OCI-LY7 (cell line): ENCODE measurements at regions not wholly inside any gene's neighbourhood (a gene's known extent, or its start where the extent isn't known, plus 50 kb on each side); places are given as distances from the start of the nearest gene placed in this dataset.

Source experiments
- BruUV-seq: library from RNA; stranded (reverse); fragments of 400-500 nt; replicated peaks from 2 replicates; lab custom pipeline; 2021; lab: Mats Ljungman, UMichigan
- CTCF ChIA-PET: fragments of 300-600 bp; sonication (Branson Sonifier 250); formaldehyde crosslinking; loops from one replicate; lab custom pipeline; 2022; ENCODE audit warnings: antibody characterized with exemption; ENCODE audit not compliant: unreplicated experiment; lab: Charles Lee
- POLR2A ChIA-PET: fragments of 300-600 bp; sonication (Branson Sonifier 250); formaldehyde crosslinking; loops from one replicate; lab custom pipeline; 2022; ENCODE audit warnings: antibody characterized with exemption; lab: Charles Lee
- DNase-seq: peaks from one replicate; pipeline ENCODE4 v3.0.0-alpha.2; 2015; ENCODE audit warnings: low spot score
- H2AFZ ChIP-seq: fragments of 200-600 bp; sonication (generic), shearing (Covaris generic); 2 replicates; pipeline ENCODE4 v1.6.1; 2014; ENCODE audit warnings: mild to moderate bottlenecking, antibody characterized with exemption, low read length, moderate library complexity
- H3K27ac ChIP-seq: fragments of 200-600 bp; sonication (generic); 2 replicates; pipeline ENCODE4 v1.5.1; 2014; ENCODE audit warnings: mixed run types, low read depth, mild to moderate bottlenecking, moderate library complexity, low read length, inconsistent platforms; ENCODE audit not compliant: poor library complexity, severe bottlenecking
- H3K36me3 ChIP-seq: fragments of 200-600 bp; sonication (generic); 2 replicates; pipeline ENCODE4 v1.6.1; 2014; ENCODE audit warnings: mild to moderate bottlenecking, antibody characterized with exemption, low read length, moderate library complexity, mixed read lengths; ENCODE audit not compliant: insufficient read depth
- H3K4me1 ChIP-seq: fragments of 200-600 bp; sonication (generic); 2 replicates; pipeline ENCODE4 v1.5.1; 2014; ENCODE audit warnings: mild to moderate bottlenecking, low read length; ENCODE audit not compliant: insufficient read depth, poor library complexity, severe bottlenecking
- H3K4me2 ChIP-seq: fragments of 200-600 bp; sonication (generic); 2 replicates; pipeline ENCODE4 v1.6.1; 2014; ENCODE audit warnings: mild to moderate bottlenecking, low read length
- H3K4me3 ChIP-seq: fragments of 200-600 bp; sonication (generic); 2 replicates; pipeline ENCODE4 v1.5.1; 2014; ENCODE audit warnings: mild to moderate bottlenecking, low read depth, low read length; ENCODE audit not compliant: poor library complexity, severe bottlenecking
- H3K79me2 ChIP-seq: fragments of 200-600 bp; sonication (generic); 2 replicates; pipeline ENCODE4 v1.6.1; 2016; ENCODE audit warnings: low read depth, mild to moderate bottlenecking, low read length, moderate library complexity, mixed read lengths; ENCODE audit not compliant: insufficient read depth
- H3K9me2 ChIP-seq: fragments of 200-600 bp; sonication (generic); 2 replicates; pipeline ENCODE4 v1.6.1; 2016; ENCODE audit warnings: mild to moderate bottlenecking, low read length, mixed read lengths; ENCODE audit not compliant: insufficient read depth
- H3K9me3 ChIP-seq: fragments of 200-600 bp; sonication (generic); 2 replicates; pipeline ENCODE4 v1.6.1; 2014; ENCODE audit warnings: mild to moderate bottlenecking, mixed run types, low read length, mixed read lengths
- H4K20me1 ChIP-seq: fragments of 200-600 bp; sonication (generic); 2 replicates; pipeline ENCODE4 v1.6.1; 2014; ENCODE audit warnings: mild to moderate bottlenecking, antibody characterized with exemption, low read length, moderate library complexity, mixed read lengths; ENCODE audit not compliant: insufficient read depth
- CTCF ChIP-seq: fragments of 200-600 bp; sonication (generic); conservative IDR thresholded peaks from 2 replicates; pipeline ENCODE4 v1.5.1; 2014; ENCODE audit warnings: mild to moderate bottlenecking, antibody characterized with exemption, low read length, moderate library complexity, mixed read lengths
- EZH2phosphoT487 ChIP-seq: fragments of 200-600 bp; sonication (generic); IDR thresholded peaks from 2 replicates; pipeline ENCODE4 v1.6.1; 2018; ENCODE audit warnings: low read depth, borderline replicate concordance, mild to moderate bottlenecking, mixed run types, antibody characterized with exemption, low read length, moderate library complexity, mixed read lengths
- intact Hi-C: fragments of 100-400 bp; cut with micrococcal nuclease; formaldehyde crosslinking; loops from one replicate; pipeline ENCODE4 v1.10.0; 2022; ENCODE audit not compliant: unreplicated experiment

GRCh38 chrX:4181782-4182407 lies 468.4 kb upstream of the PRKX start:
- DNase-seq: no peak
- Histone ChIP-seq H3K4me3 (no peak overlapping the region), H3K36me3 (no peaks in the 10 kb centered on the region), H3K4me1 (no peaks in the 10 kb centered on the region), H3K9me3 (no peaks in the 10 kb centered on the region), H3K27ac (no peak overlapping the region), H2AFZ (no peak overlapping the region), H3K79me2 (no peaks in the 10 kb centered on the region), H3K9me2 (no peaks in the 10 kb centered on the region), H3K4me2 (no peak overlapping the region), H4K20me1 (no peaks in the 10 kb centered on the region)
- no TSS peak for BruUV-seq
- no peak for TF ChIP-seq EZH2phosphoT487
- no peak for TF ChIP-seq CTCF
- ChIA-PET CTCF (no interaction called here), POLR2A (no interaction called here)
- intact Hi-C loops: no loop called here

DNA sequence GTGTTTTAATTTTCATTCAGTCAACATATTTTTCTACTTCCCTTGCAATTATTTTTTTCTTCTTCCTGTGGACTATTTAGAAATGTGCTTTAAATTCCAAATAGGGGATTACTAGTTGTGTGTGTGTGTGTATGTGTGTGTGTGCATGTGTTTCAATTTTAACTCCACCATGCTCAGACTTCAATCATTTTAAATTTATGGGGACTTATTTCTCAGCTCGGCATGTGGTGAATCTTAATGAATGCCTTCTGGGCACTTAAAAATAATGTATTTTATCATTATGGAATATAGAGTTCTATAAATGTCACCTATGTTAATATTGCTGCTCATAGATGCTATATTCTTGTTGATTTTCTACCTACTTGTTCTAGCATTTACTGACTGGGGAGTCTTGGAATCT lies 465.6 kb upstream of the PRKX start:
- Histone ChIP-seq H3K9me2 (no peaks in the 10 kb centered on the region), H3K9me3 (no peaks in the 10 kb centered on the region), H3K79me2 (no peaks in the 10 kb centered on the region), H3K4me3 (no peak overlapping the region), H3K27ac (no peak overlapping the region), H3K36me3 (no peaks in the 10 kb centered on the region), H4K20me1 (no peaks in the 10 kb centered on the region), H3K4me1 (no peaks in the 10 kb centered on the region), H3K4me2 (no peak overlapping the region), H2AFZ (no peak overlapping the region)
- CTCF ChIA-PET: no interaction called here
- BruUV-seq: no TSS peak
- DNase-seq: no peak
- POLR2A ChIA-PET: no interaction called here
- intact Hi-C loops: no loop called here
- TF ChIP-seq EZH2phosphoT487 (no peak), CTCF (no peak)

- CTCF ChIA-PET: no interaction called here
- Histone ChIP-seq H3K9me3 (no peaks in the 10 kb centered on the region), H4K20me1 (no peaks in the 10 kb centered on the region), H3K9me2 (no peaks in the 10 kb centered on the region), H3K4me2 (no peak overlapping the region), H3K27ac (no peak overlapping the region), H3K4me1 (no peaks in the 10 kb centered on the region), H3K4me3 (no peak overlapping the region), H2AFZ (no peak overlapping the region), H3K36me3 (no peaks in the 10 kb centered on the region), H3K79me2 (no peaks in the 10 kb centered on the region)
- POLR2A ChIA-PET: no interaction called here
- no peak for DNase-seq
- intact Hi-C loops: no loop called here
- TF ChIP-seq EZH2phosphoT487 (no peak), CTCF (no peak)
- BruUV-seq: no TSS peak
These were observed 461.8 kb upstream of the PRKX start for GRCh38 chrX:4175221-4175620.
